Stimulated activated CD8-positive, alpha-beta memory T cell treated with anti-CD3 and anti-CD28 coated beads, Interleukin-15, amount 100 ng/mL, for 48 hours (primary cell): ENCODE measurements at regions not wholly inside any gene's neighbourhood (a gene's known extent, or its start where the extent isn't known, plus 50 kb on each side); places are given as distances from the start of the nearest gene placed in this dataset.
"Not testable (repeated sequence)": the region's sequence is repeated elsewhere in the genome, so short reads cannot be mapped to it uniquely, and the experiment has no call there.

Experiments used
- DNase-seq, 2 donors: peaks; one replicate each; pipeline ENCODE4 v3.0.0-alpha.2; 2020; ENCODE audit warnings: low read depth in 2 of 2

- DNase-seq: no peak
Observed at GRCh38 chr3:124316034-124316287, 324.0 kb upstream of the ROPN1 start.

DNA sequence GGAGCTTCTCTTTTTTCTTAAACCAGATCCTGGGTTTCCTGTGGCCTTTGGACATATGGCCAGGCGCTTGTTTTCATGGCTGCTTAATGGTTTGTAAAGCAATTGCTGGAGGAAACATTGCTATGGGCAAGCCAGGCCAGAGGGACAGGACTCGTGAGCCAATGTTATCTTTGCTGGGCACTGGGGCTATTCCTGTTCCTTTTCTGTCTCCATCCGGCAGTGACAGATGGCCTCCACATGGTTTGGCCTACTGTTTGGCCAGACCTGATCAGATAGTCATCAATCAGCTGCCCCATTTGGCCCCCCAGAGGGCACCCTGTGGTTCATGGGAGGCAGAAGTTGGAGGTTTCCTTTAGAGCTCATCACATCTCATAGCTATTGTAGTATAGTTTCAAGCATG lies 326.1 kb upstream of the ROPN1 start:
- no peak for DNase-seq

GRCh38 chr3:124318656-124319055 lies 326.7 kb upstream of the ROPN1 start:
- DNase-seq: no peak

DNA sequence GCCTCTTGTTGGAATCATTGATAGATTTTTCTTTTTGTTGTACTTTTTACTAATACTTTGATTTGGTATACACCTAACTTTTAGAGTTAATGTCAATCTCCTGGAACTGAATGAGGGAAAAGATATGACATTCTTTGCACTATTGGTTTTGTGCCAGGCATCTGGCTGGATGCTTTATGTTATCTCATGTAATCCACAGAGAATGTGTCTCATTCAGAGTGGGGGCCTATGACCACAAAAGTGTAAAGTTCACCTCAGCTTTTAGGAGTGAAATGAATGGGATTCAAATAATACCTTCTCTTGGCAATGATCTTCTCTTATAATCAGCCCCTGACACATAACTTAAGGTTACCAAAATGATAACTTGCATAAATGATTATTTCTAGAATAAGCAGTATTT lies 329.1 kb upstream of the ROPN1 start:
- no peak for DNase-seq

DNA sequence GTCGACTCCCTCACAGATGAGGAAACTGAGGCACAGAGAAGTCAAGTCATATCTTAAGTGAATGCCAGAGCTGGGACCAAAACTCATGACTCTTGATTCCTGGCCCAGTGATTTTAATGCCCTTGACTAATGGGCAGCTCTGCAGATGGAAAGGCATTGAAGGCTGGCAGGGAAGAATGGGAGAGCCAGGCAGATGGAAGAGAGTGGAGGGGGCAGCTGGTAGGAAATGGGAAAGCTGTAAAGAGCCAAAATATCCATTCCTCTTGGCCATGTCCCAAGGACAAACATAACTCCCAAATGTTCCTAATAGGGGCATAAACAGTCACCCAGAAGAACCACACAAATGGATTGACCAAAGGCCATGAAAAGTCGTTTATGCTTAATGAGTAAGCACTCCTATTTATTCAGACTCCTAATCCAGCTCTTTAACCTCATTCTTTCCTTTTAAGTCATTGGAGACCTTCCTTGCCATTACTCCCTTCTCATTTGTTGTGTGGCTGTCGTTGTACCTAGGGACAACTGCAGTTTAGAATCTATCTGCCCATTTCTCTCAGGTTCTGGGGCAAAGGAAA lies 330.5 kb upstream of the ROPN1 start:
- DNase-seq: no peak

GRCh38 chr3:124322966-124323365 lies 331.0 kb upstream of the ROPN1 start:
- no peak for DNase-seq

DNA sequence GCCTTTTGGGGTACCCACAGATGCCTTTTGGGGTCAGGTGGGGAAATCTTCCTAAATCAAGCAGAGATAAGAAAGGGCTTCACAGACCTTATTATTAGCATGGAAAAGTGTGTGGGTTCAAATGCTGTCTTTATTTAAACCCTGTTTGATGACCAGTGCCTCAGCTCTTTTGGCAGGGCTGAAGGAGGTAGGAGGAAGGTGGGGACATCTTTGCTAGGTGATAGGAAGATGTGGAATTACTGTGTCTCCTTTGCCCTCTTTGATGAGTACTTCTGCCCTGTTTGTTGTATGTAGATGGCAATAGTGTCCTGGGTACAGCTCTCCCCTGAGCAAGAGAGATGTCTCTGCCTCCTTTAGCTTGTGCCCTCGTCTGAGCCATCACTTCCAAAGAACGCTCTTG lies 333.3 kb upstream of the ROPN1 start:
- no peak for DNase-seq

- no peak for DNase-seq
Observed at GRCh38 chr3:124329723-124330122, 337.8 kb upstream of the ROPN1 start.

DNA sequence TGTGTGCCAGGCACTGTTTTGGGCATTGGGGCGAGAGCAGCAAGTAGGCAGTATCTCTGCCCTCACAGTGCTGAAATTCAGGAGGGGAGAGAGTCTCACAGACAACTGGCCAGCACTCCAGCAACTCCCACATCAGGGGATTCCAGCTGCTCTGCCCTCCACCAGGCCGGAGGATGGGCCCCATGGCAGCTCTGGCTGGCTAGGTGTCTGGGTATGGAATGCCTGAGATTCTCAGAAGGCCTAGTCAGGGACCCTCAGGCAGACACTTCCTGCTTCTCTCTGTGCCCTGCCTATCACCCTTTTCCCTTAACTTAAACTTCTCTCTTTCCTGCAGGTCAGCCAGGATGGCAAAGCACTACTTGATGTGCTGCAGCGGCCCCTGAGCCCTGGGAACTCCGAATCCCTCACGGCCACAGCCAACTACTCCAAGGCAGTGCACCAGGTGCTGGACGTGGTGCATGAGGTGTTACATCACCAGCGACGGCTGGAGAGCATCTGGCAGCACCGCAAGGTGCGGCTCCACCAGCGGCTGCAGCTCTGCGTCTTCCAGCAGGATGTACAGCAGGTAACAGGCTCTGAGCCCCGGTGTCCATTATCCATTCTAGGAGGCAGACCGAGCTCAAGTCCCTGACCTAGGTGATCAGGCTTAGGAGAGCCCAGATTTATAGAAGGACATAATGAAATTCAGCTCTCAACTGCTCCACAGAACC lies 342.2 kb upstream of the ROPN1 start:
- no peak for DNase-seq

- no peak for DNase-seq
Observed at GRCh38 chr3:124336067-124336656, 344.2 kb upstream of the ROPN1 start.

DNA sequence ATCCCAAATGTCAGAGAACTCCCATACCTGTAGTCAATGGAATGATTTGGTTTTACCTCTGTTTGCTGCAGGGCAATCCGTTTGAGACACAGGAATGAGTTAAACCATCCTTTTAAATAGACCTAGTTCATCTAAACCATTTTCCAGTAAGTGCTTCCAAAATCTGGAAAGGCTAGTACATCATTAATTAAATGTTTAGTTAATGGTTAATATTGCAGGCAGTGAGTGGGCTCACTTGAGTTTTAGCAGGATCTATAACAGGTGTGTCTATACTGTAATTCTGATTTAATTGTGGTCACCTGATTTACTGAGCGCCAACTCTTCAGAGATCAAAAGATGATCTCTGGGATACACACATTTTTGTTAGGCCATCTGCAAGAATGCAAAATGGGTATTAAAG lies 353.9 kb upstream of the ROPN1 start:
- DNase-seq: no peak

GRCh38 chr3:124346487-124346886 lies 354.6 kb upstream of the ROPN1 start:
- DNase-seq: no peak

GRCh38 chr3:124347418-124347817 lies 355.5 kb upstream of the ROPN1 start:
- no peak for DNase-seq

- not testable (repeated sequence) for DNase-seq
Observed at GRCh38 chr3:124348555-124348954, 356.6 kb upstream of the ROPN1 start.

DNA sequence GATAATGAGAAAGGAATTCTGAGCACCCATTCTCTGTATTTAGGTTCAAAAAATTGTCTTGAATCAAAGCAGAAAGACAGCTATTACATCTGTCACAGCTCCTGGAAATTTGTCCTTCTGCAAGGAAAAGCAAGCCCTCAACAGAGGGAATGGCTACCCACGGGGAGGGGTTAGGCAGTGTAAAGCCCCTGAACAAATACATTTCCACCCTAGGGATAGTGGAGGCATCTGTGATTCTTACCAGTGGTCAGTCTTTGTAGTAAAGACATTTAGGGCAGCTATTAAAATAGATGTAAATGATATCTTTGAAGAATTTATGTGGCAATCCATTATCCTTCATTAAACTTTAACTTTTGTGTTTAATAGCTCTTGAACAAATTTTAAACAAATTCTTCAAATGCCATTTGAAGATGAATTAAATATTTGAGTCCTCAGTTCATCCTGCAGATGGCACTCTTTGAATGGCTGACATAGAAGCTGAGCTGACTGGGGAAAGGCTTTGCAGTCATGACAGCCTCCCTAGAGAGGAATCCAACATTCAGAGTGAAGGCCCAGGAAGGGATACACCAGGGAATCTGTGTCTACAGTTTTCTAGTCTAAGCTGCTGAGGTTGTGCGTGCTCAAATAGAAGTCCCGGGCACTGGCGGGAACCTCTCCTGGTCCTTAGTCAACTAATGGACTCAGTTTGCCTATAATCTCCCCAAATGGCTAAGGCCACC lies 359.7 kb upstream of the ROPN1 start:
- DNase-seq: no peak

DNA sequence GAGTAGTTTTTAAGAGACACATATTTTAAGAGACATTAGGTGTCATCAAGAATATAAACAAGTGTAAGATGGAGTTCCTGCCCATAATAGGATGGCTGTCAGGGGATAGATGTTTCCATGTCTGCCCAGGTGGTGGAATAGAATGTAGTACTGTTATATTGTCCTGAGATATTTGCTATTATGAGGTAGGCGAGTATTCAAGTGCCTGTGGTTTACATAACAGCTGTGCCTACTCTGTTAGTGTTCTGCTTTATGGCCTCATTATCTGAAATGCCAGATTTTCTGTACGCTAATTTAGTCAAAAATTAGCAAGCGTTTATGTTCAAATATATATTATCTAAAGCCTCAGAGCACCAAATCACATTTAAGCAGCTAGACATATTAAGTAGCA lies 360.2 kb upstream of the ROPN1 start:
- DNase-seq: no peak

- DNase-seq: no peak
Observed at GRCh38 chr3:124353691-124354090, 361.8 kb upstream of the ROPN1 start.

DNA sequence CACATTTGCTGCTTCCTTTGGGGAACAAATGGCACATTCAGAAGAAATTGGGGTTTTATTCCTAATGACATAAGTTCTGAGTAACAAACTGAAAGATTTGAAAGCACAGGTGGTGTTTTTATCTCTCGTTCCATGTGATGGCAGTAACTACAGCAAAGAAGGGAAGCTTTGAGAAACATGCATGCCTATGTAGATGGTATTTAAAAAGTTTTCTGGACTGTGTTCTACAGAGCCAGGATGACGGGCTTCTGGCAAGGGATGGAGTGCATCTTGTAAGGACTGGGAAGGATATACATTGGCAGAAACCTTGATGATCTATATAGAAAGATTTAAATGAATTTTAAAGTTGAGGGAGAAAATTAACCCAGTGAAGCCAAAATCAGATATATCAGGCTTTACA lies 362.2 kb upstream of the ROPN1 start:
- DNase-seq: no peak

DNA sequence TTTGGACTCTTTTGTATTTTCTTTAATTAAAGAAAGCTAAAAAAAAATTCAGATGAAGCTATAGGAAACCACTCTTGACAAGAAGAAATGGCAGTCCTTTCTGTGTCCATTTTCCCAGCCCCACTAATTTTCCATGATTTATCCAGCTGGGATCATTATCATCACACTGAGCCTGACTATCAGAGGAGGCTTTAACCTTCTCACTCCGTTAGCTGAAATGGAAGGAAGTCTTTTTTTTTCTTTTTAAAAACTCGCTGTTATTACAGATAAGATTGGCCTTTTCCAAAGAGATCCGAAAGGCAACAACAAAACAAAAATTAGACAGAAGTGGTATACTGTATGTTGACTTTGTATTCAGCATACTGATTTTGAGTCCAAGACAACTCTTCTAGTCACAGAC lies 366.2 kb upstream of the ROPN1 start:
- no peak for DNase-seq

DNA sequence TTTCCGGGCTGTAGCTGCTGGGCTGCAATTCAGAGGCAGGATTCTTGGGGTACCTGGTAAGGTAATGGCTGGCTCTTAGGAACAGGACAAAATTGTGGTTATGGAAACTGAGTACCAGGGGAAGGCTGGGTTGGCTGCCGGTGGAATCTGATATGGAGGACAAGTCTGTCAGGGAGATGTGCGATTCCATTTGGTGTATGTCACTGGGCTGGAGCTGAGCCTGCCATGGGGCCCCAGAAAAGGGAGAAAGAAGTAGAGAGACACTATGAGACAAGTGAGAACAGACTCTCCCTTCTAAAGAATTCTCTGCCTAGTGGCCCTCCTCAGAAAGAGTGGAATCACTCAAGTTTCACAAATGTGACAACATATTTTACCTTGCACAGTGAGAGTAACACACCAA lies 368.2 kb upstream of the ROPN1 start:
- DNase-seq: no peak

- no peak for DNase-seq
Observed at GRCh38 chr3:124360563-124360962, 368.6 kb upstream of the ROPN1 start.

DNA sequence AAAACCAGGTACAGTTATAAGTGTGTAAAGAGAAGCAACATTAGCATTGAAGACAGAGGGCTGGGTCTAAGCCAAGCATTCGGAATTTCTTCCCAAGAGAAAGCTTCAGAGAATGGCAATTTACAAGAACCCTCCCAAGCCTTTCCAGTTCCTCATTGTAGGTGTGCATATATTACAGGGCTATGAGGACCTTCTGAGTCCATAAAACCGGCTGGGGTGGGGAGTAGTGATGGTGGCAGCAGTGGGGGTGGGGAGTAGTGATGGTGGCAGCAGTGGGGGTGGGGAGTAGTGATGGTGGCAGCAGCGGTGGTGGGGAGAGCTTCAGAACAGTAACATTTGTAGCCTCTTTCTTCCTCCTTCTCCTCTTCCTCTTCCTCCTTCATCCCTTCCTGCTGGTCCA lies 368.7 kb upstream of the UMPS start:
- no peak for DNase-seq

- DNase-seq: no peak
Observed at GRCh38 chr3:124362455-124362854, 367.8 kb upstream of the UMPS start.
